Glutamatergic neuron (in vitro differentiated cells): ENCODE measurements at regions not wholly inside any gene's neighbourhood (a gene's known extent, or its start where the extent isn't known, plus 50 kb on each side); places are given as distances from the start of the nearest gene placed in this dataset.

Experiments used
- DNase-seq: peaks from one replicate; pipeline ENCODE4 v3.0.0; 2022
- H3K27ac Mint-ChIP-seq: one replicate; pipeline ENCODE4 v1.8.0; 2020; ENCODE audit warnings: mild to moderate bottlenecking, mixed read lengths, inconsistent platforms; ENCODE audit not compliant: unreplicated experiment
- H3K27me3 Mint-ChIP-seq: one replicate; pipeline ENCODE4 v1.8.0; 2020; ENCODE audit warnings: mild to moderate bottlenecking, moderate library complexity, mixed read lengths, inconsistent platforms; ENCODE audit not compliant: unreplicated experiment
- H3K36me3 Mint-ChIP-seq: one replicate; pipeline ENCODE4 v1.8.0; 2020; ENCODE audit warnings: mild to moderate bottlenecking, mixed read lengths, inconsistent platforms; ENCODE audit not compliant: unreplicated experiment
- H3K4me1 Mint-ChIP-seq: one replicate; pipeline ENCODE4 v1.8.0; 2020; ENCODE audit warnings: mild to moderate bottlenecking, low read depth, mixed read lengths, inconsistent platforms; ENCODE audit not compliant: unreplicated experiment
- H3K4me3 Mint-ChIP-seq: one replicate; pipeline ENCODE4 v1.8.0; 2020; ENCODE audit warnings: mild to moderate bottlenecking, mixed read lengths, inconsistent platforms; ENCODE audit not compliant: unreplicated experiment
- H3K9me3 Mint-ChIP-seq: one replicate; pipeline ENCODE4 v1.8.0; 2020; ENCODE audit warnings: mild to moderate bottlenecking, moderate library complexity, mixed read lengths, inconsistent platforms; ENCODE audit not compliant: unreplicated experiment
- TF ChIP-seq, protein P1 (sequence below): fragments of 200-600 bp; sonication (generic); IDR thresholded peaks from one replicate; pipeline ENCODE4 v1.5.0; 2021; ENCODE audit not compliant: partially characterized antibody, unreplicated experiment

DNA sequence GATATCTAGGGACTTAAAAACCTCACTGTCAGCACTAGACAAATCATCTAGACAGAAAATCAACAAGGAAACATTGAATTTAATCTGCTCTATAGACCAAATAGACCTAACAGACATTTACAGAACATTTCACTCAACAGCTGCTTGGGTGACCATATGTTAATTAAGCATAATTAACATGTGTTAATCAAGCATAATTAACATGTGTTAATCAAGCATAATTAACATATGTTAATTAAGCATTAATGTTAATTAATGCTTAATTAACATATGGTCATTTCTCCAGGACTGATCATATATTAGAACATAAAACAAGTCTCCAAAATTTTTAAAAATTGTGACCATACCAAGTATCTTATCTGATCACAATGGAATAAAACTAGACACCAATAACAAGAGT is 137.3 kb upstream of the MME start:
- no peaks in the 10 kb centered on the region for H3K4me1 Mint-ChIP-seq
- peaks cover 5% of the 10 kb centered on the region for H3K9me3 Mint-ChIP-seq
- H3K4me3 Mint-ChIP-seq: no peak overlapping the region
- DNase-seq: no peak
- H3K27ac Mint-ChIP-seq: no peak overlapping the region
- H3K36me3 Mint-ChIP-seq: peaks cover 20% of the 10 kb centered on the region
- TF ChIP-seq, protein P1, sequence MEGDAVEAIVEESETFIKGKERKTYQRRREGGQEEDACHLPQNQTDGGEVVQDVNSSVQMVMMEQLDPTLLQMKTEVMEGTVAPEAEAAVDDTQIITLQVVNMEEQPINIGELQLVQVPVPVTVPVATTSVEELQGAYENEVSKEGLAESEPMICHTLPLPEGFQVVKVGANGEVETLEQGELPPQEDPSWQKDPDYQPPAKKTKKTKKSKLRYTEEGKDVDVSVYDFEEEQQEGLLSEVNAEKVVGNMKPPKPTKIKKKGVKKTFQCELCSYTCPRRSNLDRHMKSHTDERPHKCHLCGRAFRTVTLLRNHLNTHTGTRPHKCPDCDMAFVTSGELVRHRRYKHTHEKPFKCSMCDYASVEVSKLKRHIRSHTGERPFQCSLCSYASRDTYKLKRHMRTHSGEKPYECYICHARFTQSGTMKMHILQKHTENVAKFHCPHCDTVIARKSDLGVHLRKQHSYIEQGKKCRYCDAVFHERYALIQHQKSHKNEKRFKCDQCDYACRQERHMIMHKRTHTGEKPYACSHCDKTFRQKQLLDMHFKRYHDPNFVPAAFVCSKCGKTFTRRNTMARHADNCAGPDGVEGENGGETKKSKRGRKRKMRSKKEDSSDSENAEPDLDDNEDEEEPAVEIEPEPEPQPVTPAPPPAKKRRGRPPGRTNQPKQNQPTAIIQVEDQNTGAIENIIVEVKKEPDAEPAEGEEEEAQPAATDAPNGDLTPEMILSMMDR: no peak
- H3K27me3 Mint-ChIP-seq: peaks cover 2% of the 10 kb centered on the region

- Mint-ChIP-seq H3K9me3 (peaks cover 1% of the 10 kb centered on the region), H3K4me3 (no peak overlapping the region), H3K36me3 (peaks cover 8% of the 10 kb centered on the region), H3K4me1 (no peaks in the 10 kb centered on the region), H3K27ac (no peak overlapping the region), H3K27me3 (no peaks in the 10 kb centered on the region)
- DNase-seq: no peak
- TF ChIP-seq, protein P1: no peak
Measured at GRCh38 chr3:154936196-154936595, 143.9 kb upstream of the MME start.

DNA sequence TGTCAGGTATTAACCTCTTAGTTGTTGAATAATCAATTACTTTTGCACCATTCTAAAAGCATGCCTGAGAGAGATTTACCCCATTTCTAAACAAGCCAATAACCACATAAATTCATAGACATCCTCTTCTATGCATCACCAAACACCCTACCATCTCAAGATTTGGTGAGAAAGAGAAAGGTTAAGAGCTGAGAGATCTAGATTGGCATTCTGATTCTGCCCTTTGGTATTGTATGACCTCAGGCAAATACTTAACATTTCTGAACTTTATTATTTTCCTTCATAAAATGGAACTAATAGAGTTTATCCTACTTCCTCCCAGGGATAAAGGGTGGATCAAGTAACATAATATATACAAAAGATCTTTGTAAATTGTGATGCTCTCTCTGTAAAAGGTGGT is 146.5 kb upstream of the MME start:
- Mint-ChIP-seq H3K27ac (no peak overlapping the region), H3K4me3 (no peak overlapping the region), H3K9me3 (no peaks in the 10 kb centered on the region), H3K36me3 (no peaks in the 10 kb centered on the region), H3K4me1 (no peaks in the 10 kb centered on the region), H3K27me3 (no peaks in the 10 kb centered on the region)
- TF ChIP-seq, protein P1: no peak
- DNase-seq: no peak

- H3K9me3 Mint-ChIP-seq: no peaks in the 10 kb centered on the region
- H3K4me1 Mint-ChIP-seq: no peaks in the 10 kb centered on the region
- no peak for DNase-seq
- TF ChIP-seq, protein P1: no peak
- H3K27ac Mint-ChIP-seq: no peak overlapping the region
- no peaks in the 10 kb centered on the region for H3K27me3 Mint-ChIP-seq
- no peak overlapping the region for H3K4me3 Mint-ChIP-seq
- no peaks in the 10 kb centered on the region for H3K36me3 Mint-ChIP-seq
Measured at GRCh38 chr3:154932633-154933032, 147.5 kb upstream of the MME start.

DNA sequence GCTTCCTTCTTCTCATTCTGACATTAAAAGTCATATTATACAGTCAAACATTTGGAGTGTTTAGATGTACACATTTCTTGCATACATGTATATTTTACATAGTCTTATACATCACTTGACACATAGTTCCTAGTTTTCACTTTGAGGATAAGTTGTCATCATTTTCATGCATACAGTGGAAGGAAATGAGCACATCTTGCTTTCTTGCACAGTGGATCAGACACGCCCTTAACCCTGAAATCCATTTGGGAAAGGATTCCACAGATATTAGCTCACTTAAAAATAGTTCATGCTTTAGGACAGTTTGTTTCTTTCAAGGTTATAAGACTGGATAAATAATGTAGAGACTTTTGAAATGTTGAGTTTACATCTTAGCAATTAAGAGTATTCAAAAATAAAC is 148.6 kb upstream of the MME start:
- no peaks in the 10 kb centered on the region for H3K36me3 Mint-ChIP-seq
- H3K27me3 Mint-ChIP-seq: no peaks in the 10 kb centered on the region
- no peaks in the 10 kb centered on the region for H3K4me1 Mint-ChIP-seq
- no peak overlapping the region for H3K4me3 Mint-ChIP-seq
- DNase-seq: no peak
- TF ChIP-seq, protein P1: no peak
- no peaks in the 10 kb centered on the region for H3K9me3 Mint-ChIP-seq
- H3K27ac Mint-ChIP-seq: no peak overlapping the region
